Kidney epithelial cell (primary cell): ENCODE measurements at regions not wholly inside any gene's neighbourhood (a gene's known extent, or its start where the extent isn't known, plus 50 kb on each side); places are given as distances from the start of the nearest gene placed in this dataset.

Experiments used
- DNase-seq: peaks from one replicate; pipeline ENCODE4 v3.0.0-alpha.2; 2010; ENCODE audit warnings: low read depth
- H3K27me3 ChIP-seq: 2 replicates; pipeline ENCODE4 v1.6.0; 2011; ENCODE audit warnings: low read length; ENCODE audit not compliant: control insufficient read depth, insufficient read depth
- H3K36me3 ChIP-seq: 2 replicates; pipeline ENCODE4 v1.5.1; 2011; ENCODE audit warnings: low read length; ENCODE audit not compliant: control insufficient read depth, insufficient read depth
- H3K4me3 ChIP-seq: 2 replicates; pipeline ENCODE4 v1.5.1; 2011; ENCODE audit warnings: low read depth, mild to moderate bottlenecking, control low read depth, low read length
- TF ChIP-seq, protein P1 (sequence below): IDR thresholded peaks from 2 replicates; pipeline ENCODE4 v1.5.1; 2011; ENCODE audit warnings: mild to moderate bottlenecking, moderate library complexity, low read length, control low read depth, inconsistent platforms; ENCODE audit not compliant: insufficient read depth, poor library complexity, severe bottlenecking

- no peaks in the 10 kb centered on the region for H3K27me3 ChIP-seq
- DNase-seq = no peak
- no peaks in the 10 kb centered on the region for H3K36me3 ChIP-seq
- TF ChIP-seq, protein P1, sequence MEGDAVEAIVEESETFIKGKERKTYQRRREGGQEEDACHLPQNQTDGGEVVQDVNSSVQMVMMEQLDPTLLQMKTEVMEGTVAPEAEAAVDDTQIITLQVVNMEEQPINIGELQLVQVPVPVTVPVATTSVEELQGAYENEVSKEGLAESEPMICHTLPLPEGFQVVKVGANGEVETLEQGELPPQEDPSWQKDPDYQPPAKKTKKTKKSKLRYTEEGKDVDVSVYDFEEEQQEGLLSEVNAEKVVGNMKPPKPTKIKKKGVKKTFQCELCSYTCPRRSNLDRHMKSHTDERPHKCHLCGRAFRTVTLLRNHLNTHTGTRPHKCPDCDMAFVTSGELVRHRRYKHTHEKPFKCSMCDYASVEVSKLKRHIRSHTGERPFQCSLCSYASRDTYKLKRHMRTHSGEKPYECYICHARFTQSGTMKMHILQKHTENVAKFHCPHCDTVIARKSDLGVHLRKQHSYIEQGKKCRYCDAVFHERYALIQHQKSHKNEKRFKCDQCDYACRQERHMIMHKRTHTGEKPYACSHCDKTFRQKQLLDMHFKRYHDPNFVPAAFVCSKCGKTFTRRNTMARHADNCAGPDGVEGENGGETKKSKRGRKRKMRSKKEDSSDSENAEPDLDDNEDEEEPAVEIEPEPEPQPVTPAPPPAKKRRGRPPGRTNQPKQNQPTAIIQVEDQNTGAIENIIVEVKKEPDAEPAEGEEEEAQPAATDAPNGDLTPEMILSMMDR = no peak
- no peak overlapping the region for H3K4me3 ChIP-seq
These were observed 754.8 kb downstream of the ADGRL2 start for GRCh38 chr1:82555501-82555900.

- no peaks in the 10 kb centered on the region for H3K27me3 ChIP-seq
- H3K36me3 ChIP-seq = no peaks in the 10 kb centered on the region
- no peak overlapping the region for H3K4me3 ChIP-seq
- no peak for DNase-seq
- TF ChIP-seq, protein P1 = no peak
These were observed 749.1 kb downstream of the ADGRL2 start for GRCh38 chr1:82549841-82550240.

GRCh38 chr1:82542766-82543165 is 742.0 kb downstream of the ADGRL2 start:
- TF ChIP-seq, protein P1 = no peak
- Histone ChIP-seq H3K36me3 (no peaks in the 10 kb centered on the region), H3K4me3 (no peak overlapping the region), H3K27me3 (no peaks in the 10 kb centered on the region)
- DNase-seq = no peak

DNA sequence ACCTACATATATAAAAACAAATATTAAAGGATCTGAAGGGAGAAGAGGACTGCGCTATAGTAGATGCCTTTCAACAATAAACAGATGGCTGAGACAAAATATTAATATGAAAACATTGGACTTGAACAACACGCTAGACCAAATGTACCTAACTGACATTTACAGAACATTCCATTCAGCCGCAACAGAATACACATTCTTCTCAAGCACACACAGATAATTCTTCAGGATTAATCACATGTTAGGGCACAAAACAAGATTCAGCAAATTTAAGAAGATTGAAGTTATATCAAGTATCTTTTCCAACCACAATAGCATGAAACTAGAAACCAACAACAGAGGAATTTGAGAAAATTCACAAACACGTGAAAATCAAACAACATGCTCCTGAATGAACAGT is 741.4 kb downstream of the ADGRL2 start:
- Histone ChIP-seq H3K36me3 (no peaks in the 10 kb centered on the region), H3K4me3 (no peak overlapping the region), H3K27me3 (no peaks in the 10 kb centered on the region)
- DNase-seq = no peak
- TF ChIP-seq, protein P1 = no peak

- H3K27me3 ChIP-seq = no peaks in the 10 kb centered on the region
- TF ChIP-seq, protein P1 = no peak
- H3K4me3 ChIP-seq = no peak overlapping the region
- H3K36me3 ChIP-seq = no peaks in the 10 kb centered on the region
- no peak for DNase-seq
These were observed 739.3 kb downstream of the ADGRL2 start for GRCh38 chr1:82540006-82540405.

- Histone ChIP-seq H3K36me3 (no peaks in the 10 kb centered on the region), H3K4me3 (no peak overlapping the region), H3K27me3 (no peaks in the 10 kb centered on the region)
- DNase-seq = no peak
- TF ChIP-seq, protein P1 = no peak
These were observed 738.1 kb downstream of the ADGRL2 start for GRCh38 chr1:82538876-82539275.
